Osteocyte (in vitro differentiated cells): ENCODE measurements at regions not wholly inside any gene's neighbourhood (a gene's known extent, or its start where the extent isn't known, plus 50 kb on each side); places are given as distances from the start of the nearest gene placed in this dataset.

ENCODE experiments used
- DNase-seq: peaks from one replicate; pipeline ENCODE4 v3.0.0; 2021; ENCODE audit warnings: mixed read lengths; ENCODE audit not compliant: unreplicated experiment; ENCODE audit errors: extremely low spot score
- H3K27ac Mint-ChIP-seq: one replicate; pipeline ENCODE4 v1.8.0; 2021; ENCODE audit warnings: mild to moderate bottlenecking, mixed read lengths; ENCODE audit not compliant: unreplicated experiment
- H3K27me3 Mint-ChIP-seq: one replicate; pipeline ENCODE4 v1.8.0; 2021; ENCODE audit warnings: mixed read lengths; ENCODE audit not compliant: unreplicated experiment
- H3K36me3 Mint-ChIP-seq: one replicate; pipeline ENCODE4 v1.8.0; 2021; ENCODE audit warnings: mixed read lengths; ENCODE audit not compliant: unreplicated experiment
- H3K4me1 Mint-ChIP-seq: one replicate; pipeline ENCODE4 v1.8.0; 2021; ENCODE audit warnings: mixed read lengths; ENCODE audit not compliant: unreplicated experiment
- H3K4me3 Mint-ChIP-seq: one replicate; pipeline ENCODE4 v1.8.0; 2021; ENCODE audit warnings: mild to moderate bottlenecking, moderate library complexity, mixed read lengths; ENCODE audit not compliant: unreplicated experiment
- H3K9me3 Mint-ChIP-seq: one replicate; pipeline ENCODE4 v1.8.0; 2021; ENCODE audit warnings: mixed read lengths; ENCODE audit not compliant: unreplicated experiment
- CTCF ChIP-seq: fragments of 200-600 bp; sonication (generic); IDR thresholded peaks from 2 replicates; pipeline ENCODE4 v1.5.0; 2021; ENCODE audit warnings: antibody characterized with exemption, mild to moderate bottlenecking, moderate library complexity

GRCh38 chr5:116686438-116686837 lies 111.8 kb upstream of the SEMA6A start:
- Mint-ChIP-seq H3K9me3 (no peaks in the 10 kb centered on the region), H3K4me3 (no peak overlapping the region), H3K27me3 (no peaks in the 10 kb centered on the region), H3K36me3 (no peaks in the 10 kb centered on the region), H3K4me1 (peaks cover 3% of the 10 kb centered on the region), H3K27ac (no peak overlapping the region)
- no peak for TF ChIP-seq CTCF
- no peak for DNase-seq

DNA sequence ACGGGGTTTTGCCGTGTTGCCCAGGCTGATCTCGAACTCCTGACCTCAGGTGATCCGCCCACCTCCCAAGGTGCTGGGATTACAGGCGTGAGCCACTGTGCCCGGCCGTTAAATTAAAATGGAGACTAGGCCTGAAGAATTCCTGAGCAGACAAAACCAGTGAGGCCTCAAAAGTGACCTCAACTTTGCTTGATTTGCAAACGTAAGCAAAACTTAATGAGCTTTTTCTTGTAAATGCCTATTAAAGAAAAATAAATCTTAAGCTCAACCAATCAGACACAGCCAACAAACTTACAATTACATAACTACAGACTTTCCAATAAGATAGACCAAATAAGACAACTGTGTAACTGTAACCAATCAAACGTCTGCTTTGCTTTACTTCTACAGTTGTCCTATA lies 111.3 kb upstream of the SEMA6A start:
- H3K27ac Mint-ChIP-seq, result no peak overlapping the region
- no peak for DNase-seq
- no peaks in the 10 kb centered on the region for H3K36me3 Mint-ChIP-seq
- H3K4me3 Mint-ChIP-seq, result no peak overlapping the region
- no peak for TF ChIP-seq CTCF
- no peaks in the 10 kb centered on the region for H3K9me3 Mint-ChIP-seq
- no peaks in the 10 kb centered on the region for H3K27me3 Mint-ChIP-seq
- H3K4me1 Mint-ChIP-seq, result peaks cover 6% of the 10 kb centered on the region

- Mint-ChIP-seq H3K27me3 (no peaks in the 10 kb centered on the region), H3K9me3 (no peaks in the 10 kb centered on the region), H3K4me1 (peaks cover 12% of the 10 kb centered on the region), H3K27ac (no peak overlapping the region), H3K4me3 (no peak overlapping the region), H3K36me3 (no peaks in the 10 kb centered on the region)
- no peak for TF ChIP-seq CTCF
- DNase-seq, result no peak
These were observed 110.4 kb upstream of the SEMA6A start for GRCh38 chr5:116685069-116685468.

- Mint-ChIP-seq H3K27me3 (no peaks in the 10 kb centered on the region), H3K4me3 (no peak overlapping the region), H3K36me3 (no peaks in the 10 kb centered on the region), H3K9me3 (no peaks in the 10 kb centered on the region), H3K4me1 (peaks cover 12% of the 10 kb centered on the region), H3K27ac (no peak overlapping the region)
- no peak for DNase-seq
- no peak for TF ChIP-seq CTCF
These were observed 106.9 kb upstream of the SEMA6A start for GRCh38 chr5:116681334-116682013.

GRCh38 chr5:116675626-116675910 lies 100.9 kb upstream of the SEMA6A start:
- Mint-ChIP-seq H3K9me3 (no peaks in the 10 kb centered on the region), H3K27me3 (peaks cover 5% of the 10 kb centered on the region), H3K36me3 (no peaks in the 10 kb centered on the region), H3K27ac (no peak overlapping the region), H3K4me3 (no peak overlapping the region), H3K4me1 (peaks cover 9% of the 10 kb centered on the region)
- DNase-seq, result no peak
- no peak for TF ChIP-seq CTCF
